Brain microvascular endothelial cell (primary cell): ENCODE measurements at regions not wholly inside any gene's neighbourhood (a gene's known extent, or its start where the extent isn't known, plus 50 kb on each side); places are given as distances from the start of the nearest gene placed in this dataset.

Experiments used
- DNase-seq: peaks from one replicate; pipeline ENCODE4 v3.0.0-alpha.2; 2020
- H3K27ac ChIP-seq: fragments of 250-450 bp; sonication (Bioruptor Pico); 2 replicates; pipeline ENCODE4 v1.5.1; 2020; ENCODE audit warnings: mild to moderate bottlenecking, moderate library complexity
- H3K27me3 ChIP-seq: fragments of 250-450 bp; sonication (Bioruptor Pico); replicated peaks from 2 replicates; pipeline ENCODE4 v1.5.1; 2020; ENCODE audit warnings: mild to moderate bottlenecking
- H3K36me3 ChIP-seq: fragments of 250-450 bp; sonication (Bioruptor Pico); replicated peaks from 2 replicates; pipeline ENCODE4 v1.5.1; 2020; ENCODE audit warnings: mild to moderate bottlenecking
- H3K4me3 ChIP-seq: 2 replicates; pipeline ENCODE4 v1.5.1; 2011; ENCODE audit warnings: low read depth, mild to moderate bottlenecking, control low read depth, low read length, moderate library complexity
- in situ Hi-C: cut with HindIII; loops from 2 replicates; pipeline ENCODE4 v1.10.0; 2017; ENCODE audit warnings: low sequenced_read_pairs, low pct_ligation_motif_present
- TF ChIP-seq, protein P1 (sequence below): IDR thresholded peaks from 2 replicates; pipeline ENCODE4 v1.5.1; 2011; ENCODE audit warnings: low read depth, mild to moderate bottlenecking, moderate library complexity, low read length, control low read depth, inconsistent platforms; ENCODE audit errors: missing control alignments

- Histone ChIP-seq H3K4me3 (no peak overlapping the region), H3K27ac (no peak overlapping the region), H3K27me3 (no peaks in the 10 kb centered on the region), H3K36me3 (no peaks in the 10 kb centered on the region)
- in situ Hi-C loops: no loop called here
- DNase-seq: no peak
- TF ChIP-seq, protein P1, sequence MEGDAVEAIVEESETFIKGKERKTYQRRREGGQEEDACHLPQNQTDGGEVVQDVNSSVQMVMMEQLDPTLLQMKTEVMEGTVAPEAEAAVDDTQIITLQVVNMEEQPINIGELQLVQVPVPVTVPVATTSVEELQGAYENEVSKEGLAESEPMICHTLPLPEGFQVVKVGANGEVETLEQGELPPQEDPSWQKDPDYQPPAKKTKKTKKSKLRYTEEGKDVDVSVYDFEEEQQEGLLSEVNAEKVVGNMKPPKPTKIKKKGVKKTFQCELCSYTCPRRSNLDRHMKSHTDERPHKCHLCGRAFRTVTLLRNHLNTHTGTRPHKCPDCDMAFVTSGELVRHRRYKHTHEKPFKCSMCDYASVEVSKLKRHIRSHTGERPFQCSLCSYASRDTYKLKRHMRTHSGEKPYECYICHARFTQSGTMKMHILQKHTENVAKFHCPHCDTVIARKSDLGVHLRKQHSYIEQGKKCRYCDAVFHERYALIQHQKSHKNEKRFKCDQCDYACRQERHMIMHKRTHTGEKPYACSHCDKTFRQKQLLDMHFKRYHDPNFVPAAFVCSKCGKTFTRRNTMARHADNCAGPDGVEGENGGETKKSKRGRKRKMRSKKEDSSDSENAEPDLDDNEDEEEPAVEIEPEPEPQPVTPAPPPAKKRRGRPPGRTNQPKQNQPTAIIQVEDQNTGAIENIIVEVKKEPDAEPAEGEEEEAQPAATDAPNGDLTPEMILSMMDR: no peak
Observed at GRCh38 chr12:77642246-77642645, 188.4 kb upstream of the NAV3 start.

DNA sequence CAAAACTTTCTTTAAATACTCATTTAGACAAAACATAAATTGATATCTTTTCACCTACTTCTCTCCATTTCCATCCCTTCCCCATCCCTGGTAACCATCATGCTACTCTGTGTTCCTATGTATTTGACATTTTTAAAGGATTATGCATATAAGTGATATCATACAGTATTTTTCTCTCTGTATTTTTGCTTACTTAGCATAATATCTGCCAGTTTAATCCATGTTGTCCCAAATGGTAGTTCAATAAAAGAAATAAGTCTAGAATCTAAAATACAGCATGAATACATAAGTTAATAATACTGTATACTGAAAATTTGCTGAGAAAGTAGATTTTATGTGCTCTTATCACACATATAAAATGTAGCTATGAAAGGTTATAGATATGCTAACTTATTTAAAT lies 190.3 kb upstream of the NAV3 start:
- no peak overlapping the region for H3K27ac ChIP-seq
- H3K27me3 ChIP-seq: no peaks in the 10 kb centered on the region
- no peaks in the 10 kb centered on the region for H3K36me3 ChIP-seq
- in situ Hi-C loops: no loop called here
- DNase-seq: no peak
- TF ChIP-seq, protein P1: no peak
- no peak overlapping the region for H3K4me3 ChIP-seq

DNA sequence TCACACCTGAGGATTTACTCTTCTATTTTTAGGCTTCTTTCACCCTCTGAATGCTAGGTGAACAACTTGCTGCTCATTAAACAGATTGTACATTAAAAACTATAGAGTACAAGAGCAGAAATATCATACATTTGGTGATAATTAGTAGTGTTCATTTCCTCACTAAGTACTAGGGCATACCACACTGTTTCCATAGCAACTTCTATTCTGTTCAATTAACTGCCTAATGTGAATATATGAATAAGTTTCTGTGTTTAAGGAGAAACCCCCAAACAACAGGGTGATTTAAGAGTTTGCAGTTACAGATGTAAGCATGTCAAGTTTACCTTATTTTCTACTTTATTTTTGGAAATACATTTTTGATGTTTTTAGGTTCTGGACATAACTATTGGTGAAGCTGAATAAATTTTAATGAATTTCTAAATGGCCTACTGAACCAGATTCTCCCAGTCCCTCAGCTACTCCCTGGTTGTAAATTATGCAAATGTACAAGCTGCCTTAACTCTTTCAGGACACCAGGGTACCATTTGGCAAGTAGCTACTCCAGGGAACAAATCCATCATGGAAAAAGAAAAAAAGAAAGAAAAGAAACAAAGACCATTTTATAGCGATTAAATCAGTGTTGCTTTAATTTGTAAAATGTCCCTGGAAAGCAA lies 199.8 kb upstream of the NAV3 start:
- in situ Hi-C loops: no loop called here
- Histone ChIP-seq H3K27ac (no peak overlapping the region), H3K36me3 (no peaks in the 10 kb centered on the region), H3K4me3 (no peak overlapping the region), H3K27me3 (no peaks in the 10 kb centered on the region)
- TF ChIP-seq, protein P1: no peak
- DNase-seq: no peak

- TF ChIP-seq, protein P1: no peak
- DNase-seq: no peak
- Histone ChIP-seq H3K36me3 (no peaks in the 10 kb centered on the region), H3K27me3 (no peaks in the 10 kb centered on the region), H3K27ac (no peak overlapping the region), H3K4me3 (no peak overlapping the region)
- in situ Hi-C loops: no loop called here
Observed at GRCh38 chr12:77630344-77630743, 200.3 kb upstream of the NAV3 start.

DNA sequence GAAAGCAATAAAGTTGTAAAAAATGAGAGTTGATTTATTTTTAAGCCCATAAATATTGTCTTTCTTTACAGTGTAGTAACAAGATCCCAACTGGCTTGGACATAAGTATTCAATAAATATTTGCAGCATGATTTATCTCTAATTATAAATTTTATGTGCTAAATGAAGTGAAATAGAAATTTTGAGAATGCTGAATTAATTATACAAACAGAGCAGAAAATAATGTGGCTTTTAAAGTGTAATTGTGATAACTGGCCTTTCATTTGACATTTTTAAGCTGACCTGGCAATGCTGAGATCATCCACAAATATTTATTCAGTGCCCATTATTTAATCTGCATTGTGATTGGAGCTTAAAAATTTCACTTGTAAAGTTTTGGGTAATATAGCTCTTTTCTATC lies 201.6 kb upstream of the NAV3 start:
- TF ChIP-seq, protein P1: no peak
- no peak overlapping the region for H3K27ac ChIP-seq
- no peaks in the 10 kb centered on the region for H3K27me3 ChIP-seq
- no peak for DNase-seq
- H3K36me3 ChIP-seq: no peaks in the 10 kb centered on the region
- in situ Hi-C loops: no loop called here
- H3K4me3 ChIP-seq: no peak overlapping the region

DNA sequence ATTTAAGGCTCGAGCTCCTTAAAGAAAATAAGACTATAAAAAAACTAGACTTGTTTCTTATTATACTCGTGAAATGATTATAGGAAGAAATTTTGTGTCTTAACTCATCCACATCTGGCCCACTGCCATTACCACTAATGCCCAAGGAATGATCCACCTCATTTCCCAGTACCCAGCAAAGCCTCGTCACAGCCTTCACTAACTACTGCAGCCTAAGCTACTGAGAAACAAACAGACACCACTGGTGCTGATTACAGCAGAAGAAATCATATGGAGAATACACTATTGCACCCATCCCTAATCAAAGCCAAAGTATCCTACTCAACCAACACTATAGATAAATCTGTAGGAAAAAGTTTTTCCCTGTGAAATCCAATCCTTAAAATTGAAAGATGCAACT lies 205.3 kb upstream of the NAV3 start:
- TF ChIP-seq, protein P1: no peak
- in situ Hi-C loops: no loop called here
- Histone ChIP-seq H3K27me3 (no peaks in the 10 kb centered on the region), H3K36me3 (no peaks in the 10 kb centered on the region), H3K4me3 (no peak overlapping the region), H3K27ac (peak overlapping the region; percentile 69)
- DNase-seq: peak; percentile 96
